Activated T-cell treated with anti-CD3 and anti-CD28 coated beads for 48 hours (primary cell): ENCODE measurements at regions not wholly inside any gene's neighbourhood (a gene's known extent, or its start where the extent isn't known, plus 50 kb on each side); places are given as distances from the start of the nearest gene placed in this dataset.
"Not testable (repeated sequence)": the region's sequence is repeated elsewhere in the genome, so short reads cannot be mapped to it uniquely, and the experiment has no call there.

ENCODE experiments used
- DNase-seq: peaks from one replicate; pipeline ENCODE4 v3.0.0-alpha.2; 2020; ENCODE audit warnings: low read depth

GRCh38 chr5:66417781-66418180 lies 178.4 kb upstream of the MAST4 start:
- no peak for DNase-seq

- DNase-seq, result no peak
Observed at GRCh38 chr5:66423484-66423883, 172.7 kb upstream of the MAST4 start.

- no peak for DNase-seq
Observed at GRCh38 chr5:66425842-66426241, 170.4 kb upstream of the MAST4 start.

GRCh38 chr5:66426259-66427138 lies 169.7 kb upstream of the MAST4 start:
- no peak for DNase-seq

GRCh38 chr5:66427139-66427442 lies 169.1 kb upstream of the MAST4 start:
- DNase-seq, result no peak

- DNase-seq, result no peak
Observed at GRCh38 chr5:66436721-66437120, 159.5 kb upstream of the MAST4 start.

- no peak for DNase-seq
Observed at GRCh38 chr5:66438087-66438486, 158.1 kb upstream of the MAST4 start.

- no peak for DNase-seq
Observed at GRCh38 chr5:66438696-66439095, 157.5 kb upstream of the MAST4 start.

- DNase-seq, result peak; percentile 22
Observed at GRCh38 chr5:66440202-66440680, 156.0 kb upstream of the MAST4 start.

- DNase-seq, result no peak
Observed at GRCh38 chr5:66441351-66441750, 154.8 kb upstream of the MAST4 start.

- DNase-seq, result no peak
Observed at GRCh38 chr5:66442951-66443445, 153.2 kb upstream of the MAST4 start.

- no peak for DNase-seq
Observed at GRCh38 chr5:66443462-66444130, 152.6 kb upstream of the MAST4 start.

- DNase-seq, result not testable (repeated sequence)
Observed at GRCh38 chr5:66448070-66448469, 148.1 kb upstream of the MAST4 start.

- no peak for DNase-seq
Observed at GRCh38 chr5:66450237-66450636, 146.0 kb upstream of the MAST4 start.

- no peak for DNase-seq
Observed at GRCh38 chr5:66450988-66451387, 145.2 kb upstream of the MAST4 start.

GRCh38 chr5:66452109-66452508 lies 144.1 kb upstream of the MAST4 start:
- DNase-seq, result no peak

GRCh38 chr5:66454186-66455078 lies 141.8 kb upstream of the MAST4 start:
- DNase-seq, result no peak

GRCh38 chr5:66459728-66460127 lies 136.5 kb upstream of the MAST4 start:
- no peak for DNase-seq

- no peak for DNase-seq
Observed at GRCh38 chr5:66467564-66467963, 128.6 kb upstream of the MAST4 start.

GRCh38 chr5:66469684-66470083 lies 126.5 kb upstream of the MAST4 start:
- no peak for DNase-seq

- no peak for DNase-seq
Observed at GRCh38 chr5:66472010-66472409, 124.2 kb upstream of the MAST4 start.

- no peak for DNase-seq
Observed at GRCh38 chr5:66475731-66476130, 120.5 kb upstream of the MAST4 start.
